ENCODE measurements at regions not wholly inside any gene's neighbourhood (a gene's known extent, or its start where the extent isn't known, plus 50 kb on each side); places are given as distances from the start of the nearest gene placed in this dataset.

GRCh38 chr16:18048853-18049546 is 287.5 kb downstream of the NPIPA8 start:
- TF ChIP-seq CTCF (IDR thresholded peaks at IDR 0.05), result no peak
- TF ChIP-seq POLR2A (IDR thresholded peaks at IDR 0.05), result no peak
- TF ChIP-seq POLR2AphosphoS5 (IDR thresholded peaks at IDR 0.05), result no peak

All from breast epithelium (tissue), 3 donors.